ENCODE measurements at regions not wholly inside any gene's neighbourhood (a gene's known extent, or its start where the extent isn't known, plus 50 kb on each side); places are given as distances from the start of the nearest gene placed in this dataset.

- no peaks in the 10 kb centered on the region for H3K4me1 ChIP-seq (ENCODE audit: control insufficient read depth, insufficient read depth, low read length)
- H3K36me3 ChIP-seq (ENCODE audit: control insufficient read depth, insufficient read depth, low read length) = no peaks in the 10 kb centered on the region
- no peak overlapping the region for H3K27ac ChIP-seq (ENCODE audit: low read depth, low read length)
- no peak overlapping the region for H3K4me3 ChIP-seq (ENCODE audit: low read length)
- H3K27me3 ChIP-seq (ENCODE audit: control insufficient read depth, insufficient read depth, low read length) = no peaks in the 10 kb centered on the region
- no peak overlapping the region for H3K9ac ChIP-seq (ENCODE audit: low read length)
These were observed 71.7 kb upstream of the ZNF648 start for GRCh38 chr1:182133181-182133580.

GRCh38 chr1:182129398-182129797 lies 67.9 kb upstream of the ZNF648 start:
- Histone ChIP-seq H3K4me1 (ENCODE audit: control insufficient read depth, insufficient read depth, low read length) (no peaks in the 10 kb centered on the region), H3K27me3 (ENCODE audit: control insufficient read depth, insufficient read depth, low read length) (no peaks in the 10 kb centered on the region), H3K9ac (ENCODE audit: low read length) (no peak overlapping the region), H3K4me3 (ENCODE audit: low read length) (no peak overlapping the region), H3K36me3 (ENCODE audit: control insufficient read depth, insufficient read depth, low read length) (no peaks in the 10 kb centered on the region), H3K27ac (ENCODE audit: low read depth, low read length) (no peak overlapping the region)

GRCh38 chr1:182128502-182128901 lies 67.0 kb upstream of the ZNF648 start:
- Histone ChIP-seq H3K27ac (ENCODE audit: low read depth, low read length) (no peak overlapping the region), H3K27me3 (ENCODE audit: control insufficient read depth, insufficient read depth, low read length) (no peaks in the 10 kb centered on the region), H3K9ac (ENCODE audit: low read length) (no peak overlapping the region), H3K36me3 (ENCODE audit: control insufficient read depth, insufficient read depth, low read length) (no peaks in the 10 kb centered on the region), H3K4me1 (ENCODE audit: control insufficient read depth, insufficient read depth, low read length) (no peaks in the 10 kb centered on the region), H3K4me3 (ENCODE audit: low read length) (no peak overlapping the region)

GRCh38 chr1:182127656-182128055 lies 66.1 kb upstream of the ZNF648 start:
- H3K4me1 ChIP-seq (ENCODE audit: control insufficient read depth, insufficient read depth, low read length) = no peaks in the 10 kb centered on the region
- no peaks in the 10 kb centered on the region for H3K27me3 ChIP-seq (ENCODE audit: control insufficient read depth, insufficient read depth, low read length)
- H3K4me3 ChIP-seq (ENCODE audit: low read length) = no peak overlapping the region
- H3K27ac ChIP-seq (ENCODE audit: low read depth, low read length) = no peak overlapping the region
- H3K36me3 ChIP-seq (ENCODE audit: control insufficient read depth, insufficient read depth, low read length) = no peaks in the 10 kb centered on the region
- no peak overlapping the region for H3K9ac ChIP-seq (ENCODE audit: low read length)

DNA sequence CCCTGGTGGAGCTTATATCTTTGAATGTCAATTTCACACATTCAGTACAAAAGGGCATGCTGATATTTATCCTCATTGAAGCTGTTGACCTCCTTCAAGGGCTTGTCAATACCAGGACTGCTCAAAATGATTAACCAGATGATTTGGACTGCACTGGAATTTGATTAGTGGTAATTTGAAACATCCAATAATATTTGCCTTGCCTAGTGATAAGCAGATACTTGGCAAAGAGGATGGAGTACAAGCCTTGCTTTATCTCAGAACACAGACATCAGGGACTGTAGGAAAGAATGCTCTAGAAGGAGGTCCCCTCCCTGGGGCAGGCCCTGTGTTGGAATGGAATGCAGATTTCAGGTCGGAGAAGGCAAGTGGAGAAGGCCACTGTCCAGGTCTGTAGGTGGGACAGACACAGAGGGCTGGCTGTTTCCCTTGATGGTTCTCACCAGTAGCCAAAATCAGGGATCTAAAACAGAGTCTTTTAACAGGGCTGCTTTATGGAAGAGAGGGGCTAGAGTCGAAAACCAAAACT lies 64.8 kb upstream of the ZNF648 start:
- Histone ChIP-seq H3K36me3 (ENCODE audit: control insufficient read depth, insufficient read depth, low read length) (no peaks in the 10 kb centered on the region), H3K27me3 (ENCODE audit: control insufficient read depth, insufficient read depth, low read length) (no peaks in the 10 kb centered on the region), H3K4me3 (ENCODE audit: low read length) (no peak overlapping the region), H3K4me1 (ENCODE audit: control insufficient read depth, insufficient read depth, low read length) (no peaks in the 10 kb centered on the region), H3K9ac (ENCODE audit: low read length) (no peak overlapping the region), H3K27ac (ENCODE audit: low read depth, low read length) (no peak overlapping the region)

GRCh38 chr1:182122913-182123260 lies 61.4 kb upstream of the ZNF648 start:
- H3K27ac ChIP-seq (ENCODE audit: low read depth, low read length) = no peak overlapping the region
- H3K36me3 ChIP-seq (ENCODE audit: control insufficient read depth, insufficient read depth, low read length) = no peaks in the 10 kb centered on the region
- H3K4me1 ChIP-seq (ENCODE audit: control insufficient read depth, insufficient read depth, low read length) = no peaks in the 10 kb centered on the region
- H3K9ac ChIP-seq (ENCODE audit: low read length) = no peak overlapping the region
- H3K4me3 ChIP-seq (ENCODE audit: low read length) = no peak overlapping the region
- H3K27me3 ChIP-seq (ENCODE audit: control insufficient read depth, insufficient read depth, low read length) = no peaks in the 10 kb centered on the region

GRCh38 chr1:182122256-182122912 lies 60.9 kb upstream of the ZNF648 start:
- Histone ChIP-seq H3K27ac (ENCODE audit: low read depth, low read length) (no peak overlapping the region), H3K27me3 (ENCODE audit: control insufficient read depth, insufficient read depth, low read length) (no peaks in the 10 kb centered on the region), H3K4me3 (ENCODE audit: low read length) (no peak overlapping the region), H3K36me3 (ENCODE audit: control insufficient read depth, insufficient read depth, low read length) (no peaks in the 10 kb centered on the region), H3K9ac (ENCODE audit: low read length) (no peak overlapping the region), H3K4me1 (ENCODE audit: control insufficient read depth, insufficient read depth, low read length) (no peaks in the 10 kb centered on the region)

GRCh38 chr1:182121787-182122186 lies 60.3 kb upstream of the ZNF648 start:
- Histone ChIP-seq H3K4me1 (ENCODE audit: control insufficient read depth, insufficient read depth, low read length) (no peaks in the 10 kb centered on the region), H3K9ac (ENCODE audit: low read length) (no peak overlapping the region), H3K27me3 (ENCODE audit: control insufficient read depth, insufficient read depth, low read length) (no peaks in the 10 kb centered on the region), H3K27ac (ENCODE audit: low read depth, low read length) (no peak overlapping the region), H3K36me3 (ENCODE audit: control insufficient read depth, insufficient read depth, low read length) (no peaks in the 10 kb centered on the region), H3K4me3 (ENCODE audit: low read length) (no peak overlapping the region)

- no peak overlapping the region for H3K27ac ChIP-seq (ENCODE audit: low read depth, low read length)
- H3K4me1 ChIP-seq (ENCODE audit: control insufficient read depth, insufficient read depth, low read length) = no peaks in the 10 kb centered on the region
- no peaks in the 10 kb centered on the region for H3K36me3 ChIP-seq (ENCODE audit: control insufficient read depth, insufficient read depth, low read length)
- no peak overlapping the region for H3K4me3 ChIP-seq (ENCODE audit: low read length)
- no peak overlapping the region for H3K9ac ChIP-seq (ENCODE audit: low read length)
- no peaks in the 10 kb centered on the region for H3K27me3 ChIP-seq (ENCODE audit: control insufficient read depth, insufficient read depth, low read length)
These were observed 59.1 kb upstream of the ZNF648 start for GRCh38 chr1:182120411-182121258.

DNA sequence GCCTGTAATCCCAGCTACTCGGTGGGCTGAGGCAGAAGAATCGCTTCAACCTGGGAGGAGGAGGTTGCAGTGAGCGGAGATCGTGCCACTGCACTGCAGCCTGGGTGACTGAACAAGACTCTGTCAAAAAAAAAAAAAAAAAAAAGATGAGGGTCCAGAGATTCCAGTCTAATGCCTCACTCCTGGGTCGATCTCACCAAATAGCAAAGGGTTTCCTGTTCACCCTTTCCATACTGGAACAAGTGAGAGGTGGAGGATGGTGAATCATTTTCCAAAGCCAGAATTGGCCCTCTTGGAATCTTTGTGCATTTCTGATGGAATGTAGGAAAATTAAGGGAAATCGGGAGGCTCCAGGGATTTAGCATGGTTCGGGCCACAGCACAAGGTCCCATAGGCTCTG lies 58.1 kb upstream of the ZNF648 start:
- no peak overlapping the region for H3K27ac ChIP-seq (ENCODE audit: low read depth, low read length)
- H3K4me1 ChIP-seq (ENCODE audit: control insufficient read depth, insufficient read depth, low read length) = no peaks in the 10 kb centered on the region
- H3K4me3 ChIP-seq (ENCODE audit: low read length) = no peak overlapping the region
- H3K9ac ChIP-seq (ENCODE audit: low read length) = no peak overlapping the region
- H3K27me3 ChIP-seq (ENCODE audit: control insufficient read depth, insufficient read depth, low read length) = no peaks in the 10 kb centered on the region
- no peaks in the 10 kb centered on the region for H3K36me3 ChIP-seq (ENCODE audit: control insufficient read depth, insufficient read depth, low read length)

- H3K36me3 ChIP-seq (ENCODE audit: control insufficient read depth, insufficient read depth, low read length) = no peaks in the 10 kb centered on the region
- no peak overlapping the region for H3K9ac ChIP-seq (ENCODE audit: low read length)
- no peak overlapping the region for H3K4me3 ChIP-seq (ENCODE audit: low read length)
- H3K27ac ChIP-seq (ENCODE audit: low read depth, low read length) = no peak overlapping the region
- no peaks in the 10 kb centered on the region for H3K4me1 ChIP-seq (ENCODE audit: control insufficient read depth, insufficient read depth, low read length)
- no peaks in the 10 kb centered on the region for H3K27me3 ChIP-seq (ENCODE audit: control insufficient read depth, insufficient read depth, low read length)
These were observed 57.3 kb upstream of the ZNF648 start for GRCh38 chr1:182118851-182119250.

DNA sequence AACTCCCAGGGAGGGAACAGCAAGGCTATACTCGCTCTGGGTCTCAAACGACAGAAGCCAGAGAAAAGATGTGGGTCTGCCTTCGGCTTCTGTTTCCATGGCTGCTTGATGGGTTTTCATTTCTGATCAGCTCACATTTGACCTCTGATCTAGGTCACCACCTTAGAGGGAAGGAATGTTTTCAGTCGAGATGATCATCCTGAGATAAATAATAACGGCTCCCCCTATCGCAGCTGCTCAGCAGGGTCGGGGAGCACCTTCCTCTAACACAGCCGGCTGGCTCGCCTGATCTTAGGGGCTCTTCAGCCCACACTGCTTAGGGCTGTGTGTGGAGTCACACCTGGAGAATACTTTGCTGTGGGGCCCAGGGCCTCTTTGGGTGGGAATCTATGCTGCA lies 53.1 kb upstream of the ZNF648 start:
- Histone ChIP-seq H3K36me3 (ENCODE audit: control insufficient read depth, insufficient read depth, low read length) (no peaks in the 10 kb centered on the region), H3K27me3 (ENCODE audit: control insufficient read depth, insufficient read depth, low read length) (no peaks in the 10 kb centered on the region), H3K4me3 (ENCODE audit: low read length) (no peak overlapping the region), H3K27ac (ENCODE audit: low read depth, low read length) (no peak overlapping the region), H3K9ac (ENCODE audit: low read length) (no peak overlapping the region), H3K4me1 (ENCODE audit: control insufficient read depth, insufficient read depth, low read length) (no peaks in the 10 kb centered on the region)
